GM12891 (cell line): ENCODE measurements at regions not wholly inside any gene's neighbourhood (a gene's known extent, or its start where the extent isn't known, plus 50 kb on each side); places are given as distances from the start of the nearest gene placed in this dataset.

Experiments
- PAX5 ChIP-seq: IDR thresholded peaks from 2 replicates; pipeline ENCODE4 v1.6.1; 2011; ENCODE audit warnings: low read length, moderate library complexity, mild to moderate bottlenecking; ENCODE audit not compliant: insufficient read depth, severe bottlenecking
- POLR2A ChIP-seq: IDR thresholded peaks from 2 replicates; pipeline ENCODE4 v1.6.1; 2011; ENCODE audit warnings: low read depth, low read length, control low read depth
- POLR2AphosphoS5 ChIP-seq: IDR thresholded peaks from 2 replicates; pipeline ENCODE4 v1.6.1; 2011; ENCODE audit warnings: low read depth, low read length, control low read depth
- POU2F2 ChIP-seq: IDR thresholded peaks from 2 replicates; pipeline ENCODE4 v1.6.1; 2011; ENCODE audit warnings: low read depth, mild to moderate bottlenecking, control low read depth, low read length, moderate library complexity
- SPI1 ChIP-seq: IDR thresholded peaks from 2 replicates; pipeline ENCODE4 v1.6.1; 2011; ENCODE audit warnings: low read depth, low read length, control low read depth
- TAF1 ChIP-seq: IDR thresholded peaks from 2 replicates; pipeline ENCODE4 v1.6.1; 2011; ENCODE audit warnings: low read depth, low read length, control low read depth

DNA sequence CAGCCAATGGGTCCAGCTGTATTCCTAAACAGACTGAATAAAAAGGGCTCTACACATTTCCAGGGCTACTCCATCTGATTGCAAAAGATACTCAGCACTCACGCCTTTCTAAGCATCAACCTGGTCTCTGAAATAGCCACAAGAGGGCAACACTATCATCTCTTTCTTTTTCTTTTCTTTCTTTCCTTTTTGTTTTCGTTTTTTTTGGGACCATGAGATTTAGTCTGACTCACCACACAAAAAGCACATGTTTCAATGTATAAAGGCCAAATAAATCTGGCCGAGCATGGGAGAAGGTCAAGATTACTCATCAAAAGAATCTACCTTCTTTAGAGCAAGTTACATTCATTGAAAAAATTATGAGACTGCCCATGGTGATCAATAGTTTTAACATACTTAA is 805.6 kb upstream of the ARGLU1 start:
- no peak for TF ChIP-seq POLR2AphosphoS5
- TF ChIP-seq POLR2A = no peak
- no peak for TF ChIP-seq TAF1
- TF ChIP-seq POU2F2 = no peak
- no peak for TF ChIP-seq SPI1
- TF ChIP-seq PAX5 = no peak
